ENCODE measurements at regions not wholly inside any gene's neighbourhood (a gene's known extent, or its start where the extent isn't known, plus 50 kb on each side); places are given as distances from the start of the nearest gene placed in this dataset.
"Not testable (repeated sequence)": the region's sequence is repeated elsewhere in the genome, so short reads cannot be mapped to it uniquely, and the experiment has no call there.

DNA sequence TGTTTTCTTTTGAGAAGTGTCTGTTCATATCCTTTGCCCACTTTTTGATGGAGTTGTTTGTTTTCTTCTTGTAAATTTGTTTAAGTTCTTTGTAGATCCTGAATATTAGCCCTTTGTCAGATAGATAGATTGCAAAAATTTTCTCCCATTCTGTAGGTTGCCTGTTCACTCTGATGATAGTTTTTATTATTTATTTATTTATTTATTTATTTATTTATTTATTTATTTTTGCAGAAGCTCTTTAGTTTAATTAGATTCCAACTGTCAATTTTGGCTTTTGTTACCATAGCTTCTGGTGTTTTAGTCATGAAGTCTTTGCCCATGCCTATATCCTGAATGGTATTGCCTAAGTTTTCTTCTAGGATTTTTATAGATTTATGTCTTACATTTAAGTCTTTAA, 115.9 kb downstream of the MAGEE1 start:
- TF ChIP-seq EZH2 (IDR thresholded peaks at IDR 0.05; ENCODE audit: borderline replicate concordance, low read length), result not testable (repeated sequence)
- TF ChIP-seq, protein P1, sequence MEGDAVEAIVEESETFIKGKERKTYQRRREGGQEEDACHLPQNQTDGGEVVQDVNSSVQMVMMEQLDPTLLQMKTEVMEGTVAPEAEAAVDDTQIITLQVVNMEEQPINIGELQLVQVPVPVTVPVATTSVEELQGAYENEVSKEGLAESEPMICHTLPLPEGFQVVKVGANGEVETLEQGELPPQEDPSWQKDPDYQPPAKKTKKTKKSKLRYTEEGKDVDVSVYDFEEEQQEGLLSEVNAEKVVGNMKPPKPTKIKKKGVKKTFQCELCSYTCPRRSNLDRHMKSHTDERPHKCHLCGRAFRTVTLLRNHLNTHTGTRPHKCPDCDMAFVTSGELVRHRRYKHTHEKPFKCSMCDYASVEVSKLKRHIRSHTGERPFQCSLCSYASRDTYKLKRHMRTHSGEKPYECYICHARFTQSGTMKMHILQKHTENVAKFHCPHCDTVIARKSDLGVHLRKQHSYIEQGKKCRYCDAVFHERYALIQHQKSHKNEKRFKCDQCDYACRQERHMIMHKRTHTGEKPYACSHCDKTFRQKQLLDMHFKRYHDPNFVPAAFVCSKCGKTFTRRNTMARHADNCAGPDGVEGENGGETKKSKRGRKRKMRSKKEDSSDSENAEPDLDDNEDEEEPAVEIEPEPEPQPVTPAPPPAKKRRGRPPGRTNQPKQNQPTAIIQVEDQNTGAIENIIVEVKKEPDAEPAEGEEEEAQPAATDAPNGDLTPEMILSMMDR (conservative IDR thresholded peaks at IDR 0.05 in 1 of 2, IDR thresholded peaks at IDR 0.05 in 1 of 2; ENCODE audit: extremely low read depth in 1 of 2, insufficient read depth in 1 of 2, low read depth in 1 of 2, low read length in 2 of 2), result not testable (repeated sequence)
